PC-9 (cell line): ENCODE measurements at regions not wholly inside any gene's neighbourhood (a gene's known extent, or its start where the extent isn't known, plus 50 kb on each side); places are given as distances from the start of the nearest gene placed in this dataset.

ENCODE experiments used
- CTCF ChIP-seq: fragments of 200-600 bp; sonication (generic); conservative IDR thresholded peaks from 2 replicates; pipeline ENCODE4 v1.6.1; 2017; ENCODE audit warnings: mixed run types, antibody characterized with exemption, mild to moderate bottlenecking, moderate library complexity
- EZH2 ChIP-seq: fragments of 200-600 bp; sonication (generic); IDR thresholded peaks from 2 replicates; pipeline ENCODE4 v1.8.0; 2017; ENCODE audit warnings: antibody characterized with exemption, low read depth

GRCh38 chr17:10899281-10899680 is 61.4 kb upstream of the PIRT start:
- TF ChIP-seq CTCF: no peak
- TF ChIP-seq EZH2: no peak
